GM10266 (cell line): ENCODE measurements at regions not wholly inside any gene's neighbourhood (a gene's known extent, or its start where the extent isn't known, plus 50 kb on each side); places are given as distances from the start of the nearest gene placed in this dataset.

Experiments used
- DNase-seq: peaks from one replicate; pipeline ENCODE4 v3.0.0; 2012; ENCODE audit errors: extremely low spot score
- CTCF ChIP-seq: IDR thresholded peaks from 2 replicates; pipeline ENCODE4 v1.5.1; 2012; ENCODE audit warnings: mild to moderate bottlenecking, low read depth; ENCODE audit not compliant: control insufficient read depth, insufficient read depth; ENCODE audit errors: missing control alignments

- TF ChIP-seq CTCF = no peak
- DNase-seq = no peak
Observed at GRCh38 chr12:113524495-113524894, 52.8 kb upstream of the LHX5 start.

- DNase-seq = no peak
- TF ChIP-seq CTCF = no peak
Observed at GRCh38 chr12:113521708-113522107, 50.0 kb upstream of the LHX5 start.
